Activated naive CD4-positive, alpha-beta T cell treated with Interleukin-2 at 50 U/mL for 16 hours (primary cell): ENCODE measurements at regions not wholly inside any gene's neighbourhood (a gene's known extent, or its start where the extent isn't known, plus 50 kb on each side); places are given as distances from the start of the nearest gene placed in this dataset.

ENCODE experiments used
- DNase-seq: peaks from one replicate; pipeline ENCODE4 v3.0.0-alpha.2; 2020

GRCh38 chr3:18771931-18772330 is 346.8 kb upstream of the SATB1 start:
- no peak for DNase-seq

GRCh38 chr3:18770800-18771199 is 345.7 kb upstream of the SATB1 start:
- DNase-seq, result no peak

DNA sequence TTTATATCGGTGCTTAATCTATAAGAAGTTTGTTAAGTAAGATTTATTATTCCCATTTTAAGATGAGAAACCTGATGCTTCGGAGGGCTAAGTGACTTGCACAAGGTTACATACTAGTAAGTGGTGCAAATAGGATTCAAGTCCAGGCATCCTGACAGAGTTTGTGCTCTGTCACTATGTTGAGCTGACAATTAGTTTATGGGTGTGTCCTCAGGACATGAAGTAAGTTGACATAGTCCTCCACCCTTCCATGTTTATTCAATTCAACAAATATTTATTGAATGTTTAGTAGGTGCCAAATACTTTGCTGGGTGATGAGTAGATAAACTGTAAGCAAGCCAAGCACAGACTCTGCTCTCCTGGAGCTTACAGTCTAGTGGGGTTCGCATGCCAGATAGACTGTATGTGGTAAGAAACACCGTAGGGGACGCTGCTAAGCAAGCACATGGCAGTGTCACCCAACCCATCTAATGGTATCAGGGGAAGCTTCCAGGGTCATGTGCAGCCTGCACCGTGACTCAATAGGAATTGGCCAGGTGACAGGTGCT is 342.7 kb upstream of the SATB1 start:
- DNase-seq, result no peak

- no peak for DNase-seq
Observed at GRCh38 chr3:18766974-18767373, 341.8 kb upstream of the SATB1 start.

GRCh38 chr3:18765662-18766061 is 340.5 kb upstream of the SATB1 start:
- no peak for DNase-seq

DNA sequence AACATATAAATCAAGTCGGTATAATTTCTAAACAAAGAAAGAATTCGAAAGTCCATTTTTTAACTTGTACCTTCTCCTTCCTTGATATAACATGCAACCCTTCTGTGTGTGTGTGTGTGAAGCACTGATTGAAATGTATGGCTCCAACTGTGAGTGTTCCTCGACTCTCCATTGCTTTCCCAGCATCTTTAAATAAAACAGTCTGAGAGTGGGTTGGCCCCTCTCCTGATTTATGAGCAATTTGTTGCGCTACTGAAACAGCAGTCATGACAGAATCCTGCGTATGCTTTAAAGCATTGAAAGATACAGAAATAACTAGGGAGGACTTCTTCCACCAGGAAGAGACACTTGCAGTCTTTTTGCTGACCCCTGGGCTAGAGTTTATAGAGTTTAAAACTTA is 340.0 kb upstream of the SATB1 start:
- DNase-seq, result no peak

GRCh38 chr3:18761530-18761929 is 336.4 kb upstream of the SATB1 start:
- DNase-seq, result no peak

DNA sequence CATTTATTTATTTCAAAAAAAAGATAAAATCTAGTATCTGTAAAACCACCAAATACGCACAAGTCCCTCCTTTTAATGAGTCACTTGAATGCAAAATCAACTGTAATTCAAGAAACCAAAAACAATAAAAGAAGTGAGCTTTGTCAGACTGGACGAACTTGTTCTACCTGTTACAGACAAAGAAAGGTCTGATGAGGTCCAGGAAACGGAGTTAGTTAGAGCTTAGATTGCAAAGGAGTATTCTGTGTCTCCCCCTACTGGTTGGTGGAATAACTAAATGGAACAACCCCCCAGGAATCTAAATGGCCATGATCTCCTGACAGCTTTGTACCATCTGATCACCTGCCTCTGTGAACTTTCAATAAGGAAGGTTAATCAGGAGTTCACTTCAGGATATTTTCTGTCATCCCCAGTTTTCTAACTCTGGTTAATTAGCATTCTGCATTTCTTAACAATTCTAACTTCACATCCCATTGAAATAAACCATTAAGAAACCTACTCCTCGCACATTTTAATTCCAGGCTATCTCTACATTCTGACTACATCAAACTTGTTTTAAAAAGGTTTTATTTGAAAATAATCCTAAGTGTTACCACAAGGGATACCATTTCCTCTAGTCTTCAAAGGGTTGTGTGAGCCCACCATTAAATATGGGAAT is 333.0 kb upstream of the SATB1 start:
- peak; percentile 3 for DNase-seq

GRCh38 chr3:18757476-18757875 is 332.3 kb upstream of the SATB1 start:
- DNase-seq, result no peak

DNA sequence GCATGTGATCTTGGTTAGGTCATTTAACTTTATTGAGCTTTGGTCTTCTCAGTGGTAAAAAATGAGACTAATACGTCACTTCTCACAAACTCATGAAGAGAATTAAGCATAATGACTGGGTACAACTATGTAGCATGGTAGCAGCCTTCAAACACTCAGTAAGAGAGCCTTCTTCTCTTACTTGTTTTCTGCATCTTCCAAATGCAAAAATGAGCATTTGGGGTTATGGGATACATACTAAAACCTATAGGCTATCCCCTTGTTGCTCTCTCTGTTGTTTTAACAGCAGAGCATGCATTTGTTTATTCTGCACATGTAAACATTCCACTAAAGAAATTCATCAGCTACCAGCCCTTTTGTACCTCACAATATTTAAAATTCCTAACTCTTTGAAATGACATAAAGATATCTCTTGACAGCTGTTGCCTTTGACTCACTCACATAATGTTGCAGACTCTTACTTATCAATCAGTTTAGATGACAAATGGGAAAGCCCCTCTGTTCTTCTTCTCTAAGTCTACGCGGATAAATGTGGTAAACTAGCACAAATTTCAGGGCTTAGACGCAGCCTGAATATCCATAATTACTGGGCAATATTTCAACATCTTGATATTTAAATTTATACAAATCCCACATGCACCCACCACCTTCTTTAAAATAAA is 327.3 kb upstream of the SATB1 start:
- DNase-seq, result no peak

- DNase-seq, result no peak
Observed at GRCh38 chr3:18751514-18751913, 326.4 kb upstream of the SATB1 start.

GRCh38 chr3:18747383-18747782 is 322.2 kb upstream of the SATB1 start:
- no peak for DNase-seq

- DNase-seq, result no peak
Observed at GRCh38 chr3:18745472-18745871, 320.3 kb upstream of the SATB1 start.

- no peak for DNase-seq
Observed at GRCh38 chr3:18744472-18744871, 319.3 kb upstream of the SATB1 start.

DNA sequence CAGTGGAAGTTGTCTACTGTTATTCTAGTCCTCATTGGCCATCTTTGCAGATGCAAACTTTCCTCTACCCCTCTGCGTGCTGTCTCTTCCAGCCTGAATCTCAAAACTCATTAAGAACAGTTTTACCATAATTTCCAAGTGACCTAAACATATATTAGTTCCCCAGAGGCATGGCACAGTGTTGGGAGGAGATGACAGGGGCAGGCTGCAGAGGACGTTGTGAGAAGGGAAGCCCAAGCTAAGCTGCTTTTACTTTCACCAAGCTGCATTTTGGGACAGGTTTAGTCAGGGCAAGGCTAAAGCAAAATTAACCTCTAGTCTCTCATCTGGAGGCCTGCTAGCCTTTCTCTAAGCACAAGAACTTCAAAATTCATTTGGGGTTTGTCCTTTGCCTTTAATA is 318.6 kb upstream of the SATB1 start:
- DNase-seq, result no peak

DNA sequence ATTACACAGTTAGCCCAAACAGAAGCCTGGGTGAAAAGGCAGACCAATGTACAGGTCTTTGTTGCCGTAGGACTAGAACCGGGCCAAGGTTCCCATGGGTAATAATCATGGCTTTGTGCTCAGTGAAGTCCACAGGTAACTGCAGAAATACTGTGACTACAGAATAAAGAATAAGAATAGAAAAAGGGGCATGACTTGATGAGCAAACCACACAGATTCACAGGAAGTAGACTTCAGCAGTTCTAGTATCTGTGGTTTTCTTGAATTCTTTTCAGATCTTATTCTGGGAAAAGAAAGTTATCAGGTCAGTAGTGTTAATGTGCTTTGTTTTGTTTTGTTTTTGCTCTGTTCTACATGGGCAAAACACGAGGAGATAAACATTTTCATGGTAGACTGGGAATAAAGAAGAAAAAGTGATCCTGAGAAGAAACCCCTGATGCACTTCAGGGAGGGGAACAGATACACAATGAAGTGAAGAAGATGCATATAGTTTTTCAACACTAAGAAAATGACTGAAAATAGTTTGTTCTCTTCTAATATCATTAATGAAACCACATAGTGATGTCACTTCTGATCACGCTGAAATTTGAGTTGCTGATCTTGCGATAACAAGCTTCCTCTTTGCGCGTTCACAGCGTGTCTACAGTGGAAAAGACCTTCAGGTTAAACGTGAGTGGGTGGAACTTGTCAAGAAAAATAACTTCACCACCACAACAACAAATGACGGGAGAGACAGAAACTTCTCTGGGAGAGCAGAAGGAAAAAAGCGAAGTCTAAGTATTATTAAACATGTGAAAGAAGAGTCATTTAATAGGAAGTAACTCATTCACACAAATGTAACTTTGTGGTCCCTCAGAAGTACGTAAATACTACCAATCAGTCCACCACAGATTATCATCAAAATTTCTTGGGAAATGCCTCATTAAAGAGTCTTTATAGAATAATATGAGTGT is 315.8 kb upstream of the SATB1 start:
- DNase-seq, result peak; percentile 67

- DNase-seq, result no peak
Observed at GRCh38 chr3:18739099-18739433, 313.9 kb upstream of the SATB1 start.

DNA sequence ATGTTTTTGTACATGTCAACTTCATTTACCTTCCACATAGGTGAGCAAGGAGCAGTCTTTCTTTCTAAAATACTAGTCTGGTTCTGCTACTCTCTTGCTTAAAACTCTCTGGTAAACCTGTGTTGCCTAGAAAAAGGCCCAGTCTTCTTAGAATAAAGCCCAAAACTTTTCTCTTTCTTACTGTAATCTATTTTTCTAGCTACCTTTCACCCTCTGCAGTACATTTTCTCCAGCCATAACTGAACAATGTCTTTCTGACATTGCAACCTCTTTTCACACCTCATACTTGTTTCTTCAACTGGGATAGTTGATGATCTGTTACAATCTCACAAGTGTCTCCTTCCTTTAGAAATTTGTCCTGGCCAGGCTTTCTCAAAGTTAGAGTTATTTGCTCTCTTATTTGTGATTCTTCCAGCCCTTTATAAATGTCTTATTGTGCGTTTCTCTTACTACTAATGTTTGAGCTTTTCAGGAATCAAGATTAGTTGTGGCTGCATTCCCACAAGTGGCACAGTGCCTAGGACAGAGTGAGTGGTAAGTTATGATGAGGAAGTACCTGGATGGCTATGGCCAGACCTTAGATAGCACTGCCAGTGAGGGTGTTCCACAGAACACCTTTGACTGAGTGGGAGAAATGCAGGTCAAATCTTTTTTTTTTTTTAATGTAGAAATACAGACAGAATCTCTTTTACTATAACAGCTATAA is 313.4 kb upstream of the SATB1 start:
- no peak for DNase-seq

DNA sequence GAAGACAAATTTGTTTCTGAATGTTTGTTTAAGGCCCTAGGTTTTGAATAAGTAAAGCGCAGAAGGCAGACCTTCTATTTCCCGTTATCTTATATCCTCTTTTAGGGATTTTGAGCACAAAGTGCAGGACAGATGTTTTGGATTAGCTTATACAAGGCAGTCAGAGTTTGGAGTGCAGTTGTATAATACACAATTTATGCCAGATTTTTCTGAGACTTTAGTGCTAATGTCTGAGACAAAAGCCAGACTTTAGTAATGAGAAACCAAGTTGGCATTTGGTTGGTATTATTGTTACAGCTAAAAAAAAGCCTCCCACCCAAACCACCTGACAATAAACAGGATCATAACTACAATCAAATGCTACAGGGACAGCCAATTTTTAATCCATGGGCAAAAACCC is 309.9 kb upstream of the SATB1 start:
- no peak for DNase-seq

DNA sequence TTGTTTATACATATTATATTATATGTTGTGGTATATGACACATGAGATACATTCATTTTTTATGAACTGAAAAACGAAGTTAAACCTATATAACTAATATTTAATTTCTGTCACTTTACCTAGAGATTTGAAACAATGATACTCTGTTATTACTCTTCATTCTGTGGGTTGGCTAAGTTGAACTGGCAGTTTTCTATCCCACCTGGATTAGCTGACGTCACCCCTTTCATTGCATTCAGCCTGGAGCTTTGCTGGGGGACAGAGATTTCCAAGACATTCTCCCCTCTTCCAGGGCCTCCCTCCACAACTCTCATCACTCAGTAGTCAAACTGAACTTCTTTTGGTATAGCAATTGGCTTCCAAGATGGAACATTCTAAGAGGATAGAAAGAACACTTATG is 309.2 kb upstream of the SATB1 start:
- DNase-seq, result no peak

GRCh38 chr3:18732474-18732873 is 307.3 kb upstream of the SATB1 start:
- no peak for DNase-seq

GRCh38 chr3:18730491-18730890 is 305.4 kb upstream of the SATB1 start:
- no peak for DNase-seq

DNA sequence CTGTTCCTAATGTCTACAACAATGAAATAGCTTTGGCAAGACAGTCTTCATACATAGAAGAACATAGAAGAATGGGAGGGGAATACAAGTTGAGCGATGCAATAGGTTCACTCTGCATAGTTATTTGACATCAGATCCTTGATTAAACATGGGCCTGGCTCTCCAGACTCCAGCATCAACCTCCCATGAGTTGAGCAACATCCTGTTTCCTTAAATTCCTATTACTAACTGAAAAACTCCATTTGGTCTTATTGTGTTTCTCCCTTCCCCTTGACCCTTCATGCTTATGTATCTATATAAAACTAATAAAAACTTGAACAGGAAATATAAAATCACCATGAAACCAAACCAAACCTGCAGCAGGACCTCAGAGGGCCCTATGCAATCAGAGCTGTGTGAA is 304.5 kb upstream of the SATB1 start:
- no peak for DNase-seq
